HEK293 (cell line): ENCODE measurements at regions not wholly inside any gene's neighbourhood (a gene's known extent, or its start where the extent isn't known, plus 50 kb on each side); places are given as distances from the start of the nearest gene placed in this dataset.

ENCODE experiments used
- CTCF ChIA-PET: fragments of 350-600 bp; formaldehyde crosslinking; extraction: SDS; loops from one replicate; lab custom pipeline; 2021; ENCODE audit warnings: antibody characterized with exemption; lab: Yijun Ruan, JAX
- POLR2A ChIA-PET: fragments of 300-600 bp; formaldehyde crosslinking; extraction: SDS; loops from one replicate; lab custom pipeline; 2020; ENCODE audit warnings: antibody characterized with exemption, inconsistent platforms; lab: Yijun Ruan, JAX
- H3K27ac ChIP-seq: fragments of 200-500 bp; sonication (Bioruptor generic); 2 replicates; pipeline ENCODE4 v1.5.1; 2014; ENCODE audit warnings: low read depth, low read length, control low read depth, inconsistent platforms; ENCODE audit errors: extremely low read depth
- H3K36me3 ChIP-seq, 2 experiments: fragments of 200-500 bp in 1 of 2; sonication (Bioruptor generic) in 1 of 2; 1 replicate in 1 of 2; 2 replicates in 1 of 2; pipeline ENCODE4 v1.5.1; 2014 to 2017; ENCODE audit warnings: inconsistent platforms in 2 of 2, low read length in 2 of 2; ENCODE audit not compliant: control insufficient read depth in 2 of 2, insufficient read depth in 1 of 2
- H3K4me1 ChIP-seq: fragments of 200-500 bp; sonication (Bioruptor generic); 2 replicates; pipeline ENCODE4 v1.5.1; 2014; ENCODE audit warnings: mild to moderate bottlenecking, low read length, inconsistent platforms; ENCODE audit not compliant: control insufficient read depth, insufficient read depth
- H3K4me3 ChIP-seq: 2 replicates; pipeline ENCODE4 v1.5.1; 2011; ENCODE audit warnings: low read depth, mild to moderate bottlenecking, control low read depth, low read length, moderate library complexity
- H3K9me3 ChIP-seq: fragments of 200-500 bp; sonication (Bioruptor generic); 2 replicates; pipeline ENCODE4 v1.5.1; 2014; ENCODE audit warnings: low read depth, low read length, inconsistent platforms; ENCODE audit not compliant: control insufficient read depth, insufficient read depth
- GLI2 ChIP-seq: fragments of 450-650 bp; formaldehyde crosslinking; IDR thresholded peaks from 2 replicates; pipeline ENCODE4; 2017; ENCODE audit warnings: missing biosample characterization, missing genetic modification characterization, low read depth, borderline replicate concordance
- HOXA7 ChIP-seq: sonication (generic); formaldehyde crosslinking; IDR thresholded peaks from 2 replicates; pipeline ENCODE4 v1.8.1; 2022; ENCODE audit warnings: missing genetic modification reagents, borderline replicate concordance
- ZFP3 ChIP-seq: fragments of 450-650 bp; formaldehyde crosslinking; IDR thresholded peaks from 2 replicates; pipeline ENCODE4 v1.5.1; 2016; ENCODE audit warnings: low read depth, missing biosample characterization, missing genetic modification characterization
- ZFP37 ChIP-seq: fragments of 450-650 bp; formaldehyde crosslinking; IDR thresholded peaks from 2 replicates; pipeline ENCODE4 v1.5.1; 2016; ENCODE audit warnings: missing biosample characterization, missing genetic modification characterization
- ZNF10 ChIP-seq: fragments of 450-650 bp; formaldehyde crosslinking; IDR thresholded peaks from 2 replicates; pipeline ENCODE4 v1.5.1; 2017; ENCODE audit warnings: missing biosample characterization, missing genetic modification characterization
- ZNF138 ChIP-seq: fragments of 450-650 bp; formaldehyde crosslinking; IDR thresholded peaks from 2 replicates; pipeline ENCODE4 v1.5.1; 2016; ENCODE audit warnings: missing biosample characterization, missing genetic modification characterization, borderline replicate concordance
- ZNF155 ChIP-seq: fragments of 450-650 bp; formaldehyde crosslinking; IDR thresholded peaks from 2 replicates; pipeline ENCODE4 v1.5.1; 2016; ENCODE audit warnings: missing biosample characterization, missing genetic modification characterization
- ZNF274 ChIP-seq, 2 experiments: fragments of 200-500 bp in 1 of 2; fragments of 450-650 bp in 1 of 2; sonication (Bioruptor generic) in 1 of 2; formaldehyde crosslinking in 1 of 2; IDR thresholded peaks; 2 replicates each; pipeline versions ENCODE4 v1.5.1 to v1.6.1; 2014 to 2016; ENCODE audit warnings: borderline replicate concordance in 1 of 2, inconsistent platforms in 1 of 2, low read length in 1 of 2, missing biosample characterization in 1 of 2, missing genetic modification characterization in 1 of 2
- ZNF324 ChIP-seq: fragments of 450-650 bp; formaldehyde crosslinking; IDR thresholded peaks from 2 replicates; pipeline ENCODE4 v1.5.1; 2016; ENCODE audit warnings: missing biosample characterization, missing genetic modification characterization
- ZNF354C ChIP-seq: fragments of 450-650 bp; formaldehyde crosslinking; IDR thresholded peaks from 2 replicates; pipeline ENCODE4 v1.5.1; 2016; ENCODE audit warnings: missing biosample characterization, missing genetic modification characterization, low read depth, borderline replicate concordance
- ZNF366 ChIP-seq: fragments of 450-650 bp; formaldehyde crosslinking; conservative IDR thresholded peaks from 2 replicates; pipeline ENCODE4 v1.5.1; 2016; ENCODE audit warnings: missing biosample characterization, missing genetic modification characterization
- ZNF48 ChIP-seq: fragments of 450-650 bp; formaldehyde crosslinking; IDR thresholded peaks from 2 replicates; pipeline ENCODE4 v1.5.1; 2016; ENCODE audit warnings: missing biosample characterization, missing genetic modification characterization
- ZNF548 ChIP-seq: fragments of 450-650 bp; formaldehyde crosslinking; IDR thresholded peaks from 2 replicates; pipeline ENCODE4 v1.5.1; 2016; ENCODE audit warnings: missing biosample characterization, missing genetic modification characterization
- ZNF621 ChIP-seq: fragments of 450-650 bp; formaldehyde crosslinking; IDR thresholded peaks from 2 replicates; pipeline ENCODE4 v1.5.1; 2017; ENCODE audit warnings: missing biosample characterization, missing genetic modification characterization
- ZSCAN16 ChIP-seq: fragments of 450-650 bp; formaldehyde crosslinking; IDR thresholded peaks from 2 replicates; pipeline ENCODE4 v1.5.1; 2016; ENCODE audit warnings: missing biosample characterization, missing genetic modification characterization
- TF ChIP-seq, protein P1 (sequence below): fragments of 450-650 bp; formaldehyde crosslinking; IDR thresholded peaks from 2 replicates; pipeline ENCODE4 v1.5.1; 2016; ENCODE audit warnings: missing biosample characterization, missing genetic modification characterization
- TF ChIP-seq, protein P2 (sequence below): fragments of 450-650 bp; formaldehyde crosslinking; IDR thresholded peaks from 2 replicates; pipeline ENCODE4 v1.5.1; 2017; ENCODE audit warnings: missing biosample characterization, mild to moderate bottlenecking, missing genetic modification characterization, moderate library complexity
- TF ChIP-seq, protein P3 (sequence below): fragments of 450-650 bp; formaldehyde crosslinking; conservative IDR thresholded peaks from 2 replicates; pipeline ENCODE4 v1.5.1; 2016; ENCODE audit warnings: low read depth, missing biosample characterization, missing genetic modification characterization
- TF ChIP-seq, protein P4 (sequence below): fragments of 450-650 bp; formaldehyde crosslinking; IDR thresholded peaks from 2 replicates; pipeline ENCODE4 v1.5.1; 2016; ENCODE audit warnings: missing biosample characterization, missing genetic modification characterization
- TF ChIP-seq, protein P5 (sequence below): fragments of 450-650 bp; formaldehyde crosslinking; IDR thresholded peaks from 2 replicates; pipeline ENCODE4 v1.5.1; 2017; ENCODE audit warnings: missing biosample characterization, missing genetic modification characterization

DNA sequence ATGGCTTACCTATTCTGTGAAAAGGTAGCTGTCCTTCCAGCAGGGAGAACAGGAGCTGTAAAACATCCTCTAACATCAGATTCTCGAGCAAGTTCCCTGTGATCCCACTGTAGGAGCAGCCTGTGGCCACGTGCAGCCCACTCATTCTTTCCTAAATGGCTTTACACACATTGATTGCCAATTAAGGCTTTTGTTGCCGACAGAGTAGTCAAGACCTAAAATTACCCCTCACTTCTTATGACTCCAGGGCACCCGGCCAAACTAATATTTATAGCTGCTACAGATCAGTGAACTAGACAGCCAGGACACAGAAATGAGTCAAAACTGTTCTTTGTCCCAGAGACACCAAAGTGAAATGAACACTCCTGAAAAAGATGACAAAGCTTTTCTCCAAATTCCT is 832.1 kb downstream of the SORCS3 start:
- POLR2A ChIA-PET = no interaction called here
- CTCF ChIA-PET = no interaction called here

DNA sequence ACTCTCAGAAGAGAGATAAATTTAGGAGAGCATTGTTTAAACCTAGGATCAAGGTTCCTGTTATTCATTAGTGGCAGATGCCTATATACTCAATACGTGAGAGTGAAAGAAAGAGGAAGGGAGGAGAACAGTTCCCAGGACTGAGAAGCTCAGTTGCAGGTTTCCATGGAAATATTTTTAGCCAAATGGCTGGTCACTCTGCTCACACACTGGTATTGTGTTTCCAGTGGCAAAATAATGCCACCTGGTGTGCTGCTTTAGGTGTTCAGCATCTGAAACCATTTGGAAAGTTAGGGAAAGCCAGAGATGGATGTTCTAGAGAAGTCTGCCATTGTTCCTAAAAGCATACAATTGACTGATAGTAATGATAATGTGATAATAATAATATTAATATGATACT is 827.7 kb downstream of the SORCS3 start:
- CTCF ChIA-PET = no interaction called here
- no peaks in the 10 kb centered on the region for H3K9me3 ChIP-seq
- no peaks in the 10 kb centered on the region for H3K36me3 ChIP-seq
- H3K4me3 ChIP-seq = no peak overlapping the region
- no peak overlapping the region for H3K27ac ChIP-seq
- H3K4me1 ChIP-seq = no peaks in the 10 kb centered on the region
- TF ChIP-seq ZSCAN16 (tag by site-specific recombination) (no peak), HOXA7 (CRISPR knock-in tag) (no peak), ZNF138 (tag by site-specific recombination) (no peak), ZNF48 (no peak), ZFP37 (tag by site-specific recombination) (no peak), ZNF354C (no peak), ZNF366 (no peak), ZNF155 (tag by site-specific recombination) (no peak), ZFP3 (tag by site-specific recombination) (no peak), ZNF324 (tag by site-specific recombination) (no peak), ZNF621 (tag by site-specific recombination) (no peak), GLI2 (tag by site-specific recombination) (no peak), ZNF548 (tag by site-specific recombination) (no peak), ZNF274 (IDR thresholded peaks at IDR 0.05; ENCODE audit: low read length) (no peak), ZNF274 (tag by site-specific recombination; IDR thresholded peaks at IDR 0.05; ENCODE audit: borderline replicate concordance) (no peak)
- TF ChIP-seq, protein P1, sequence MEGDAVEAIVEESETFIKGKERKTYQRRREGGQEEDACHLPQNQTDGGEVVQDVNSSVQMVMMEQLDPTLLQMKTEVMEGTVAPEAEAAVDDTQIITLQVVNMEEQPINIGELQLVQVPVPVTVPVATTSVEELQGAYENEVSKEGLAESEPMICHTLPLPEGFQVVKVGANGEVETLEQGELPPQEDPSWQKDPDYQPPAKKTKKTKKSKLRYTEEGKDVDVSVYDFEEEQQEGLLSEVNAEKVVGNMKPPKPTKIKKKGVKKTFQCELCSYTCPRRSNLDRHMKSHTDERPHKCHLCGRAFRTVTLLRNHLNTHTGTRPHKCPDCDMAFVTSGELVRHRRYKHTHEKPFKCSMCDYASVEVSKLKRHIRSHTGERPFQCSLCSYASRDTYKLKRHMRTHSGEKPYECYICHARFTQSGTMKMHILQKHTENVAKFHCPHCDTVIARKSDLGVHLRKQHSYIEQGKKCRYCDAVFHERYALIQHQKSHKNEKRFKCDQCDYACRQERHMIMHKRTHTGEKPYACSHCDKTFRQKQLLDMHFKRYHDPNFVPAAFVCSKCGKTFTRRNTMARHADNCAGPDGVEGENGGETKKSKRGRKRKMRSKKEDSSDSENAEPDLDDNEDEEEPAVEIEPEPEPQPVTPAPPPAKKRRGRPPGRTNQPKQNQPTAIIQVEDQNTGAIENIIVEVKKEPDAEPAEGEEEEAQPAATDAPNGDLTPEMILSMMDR = no peak
- TF ChIP-seq, protein P2, sequence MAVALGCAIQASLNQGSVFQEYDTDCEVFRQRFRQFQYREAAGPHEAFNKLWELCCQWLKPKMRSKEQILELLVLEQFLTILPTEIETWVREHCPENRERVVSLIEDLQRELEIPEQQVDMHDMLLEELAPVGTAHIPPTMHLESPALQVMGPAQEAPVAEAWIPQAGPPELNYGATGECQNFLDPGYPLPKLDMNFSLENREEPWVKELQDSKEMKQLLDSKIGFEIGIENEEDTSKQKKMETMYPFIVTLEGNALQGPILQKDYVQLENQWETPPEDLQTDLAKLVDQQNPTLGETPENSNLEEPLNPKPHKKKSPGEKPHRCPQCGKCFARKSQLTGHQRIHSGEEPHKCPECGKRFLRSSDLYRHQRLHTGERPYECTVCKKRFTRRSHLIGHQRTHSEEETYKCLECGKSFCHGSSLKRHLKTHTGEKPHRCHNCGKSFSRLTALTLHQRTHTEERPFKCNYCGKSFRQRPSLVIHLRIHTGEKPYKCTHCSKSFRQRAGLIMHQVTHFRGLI (tag by site-specific recombination) = no peak
- TF ChIP-seq, protein P3, sequence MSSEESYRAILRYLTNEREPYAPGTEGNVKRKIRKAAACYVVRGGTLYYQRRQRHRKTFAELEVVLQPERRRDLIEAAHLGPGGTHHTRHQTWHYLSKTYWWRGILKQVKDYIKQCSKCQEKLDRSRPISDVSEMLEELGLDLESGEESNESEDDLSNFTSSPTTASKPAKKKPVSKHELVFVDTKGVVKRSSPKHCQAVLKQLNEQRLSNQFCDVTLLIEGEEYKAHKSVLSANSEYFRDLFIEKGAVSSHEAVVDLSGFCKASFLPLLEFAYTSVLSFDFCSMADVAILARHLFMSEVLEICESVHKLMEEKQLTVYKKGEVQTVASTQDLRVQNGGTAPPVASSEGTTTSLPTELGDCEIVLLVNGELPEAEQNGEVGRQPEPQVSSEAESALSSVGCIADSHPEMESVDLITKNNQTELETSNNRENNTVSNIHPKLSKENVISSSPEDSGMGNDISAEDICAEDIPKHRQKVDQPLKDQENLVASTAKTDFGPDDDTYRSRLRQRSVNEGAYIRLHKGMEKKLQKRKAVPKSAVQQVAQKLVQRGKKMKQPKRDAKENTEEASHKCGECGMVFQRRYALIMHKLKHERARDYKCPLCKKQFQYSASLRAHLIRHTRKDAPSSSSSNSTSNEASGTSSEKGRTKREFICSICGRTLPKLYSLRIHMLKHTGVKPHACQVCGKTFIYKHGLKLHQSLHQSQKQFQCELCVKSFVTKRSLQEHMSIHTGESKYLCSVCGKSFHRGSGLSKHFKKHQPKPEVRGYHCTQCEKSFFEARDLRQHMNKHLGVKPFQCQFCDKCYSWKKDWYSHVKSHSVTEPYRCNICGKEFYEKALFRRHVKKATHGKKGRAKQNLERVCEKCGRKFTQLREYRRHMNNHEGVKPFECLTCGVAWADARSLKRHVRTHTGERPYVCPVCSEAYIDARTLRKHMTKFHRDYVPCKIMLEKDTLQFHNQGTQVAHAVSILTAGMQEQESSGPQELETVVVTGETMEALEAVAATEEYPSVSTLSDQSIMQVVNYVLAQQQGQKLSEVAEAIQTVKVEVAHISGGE (tag by site-specific recombination) = no peak
- TF ChIP-seq, protein P4, sequence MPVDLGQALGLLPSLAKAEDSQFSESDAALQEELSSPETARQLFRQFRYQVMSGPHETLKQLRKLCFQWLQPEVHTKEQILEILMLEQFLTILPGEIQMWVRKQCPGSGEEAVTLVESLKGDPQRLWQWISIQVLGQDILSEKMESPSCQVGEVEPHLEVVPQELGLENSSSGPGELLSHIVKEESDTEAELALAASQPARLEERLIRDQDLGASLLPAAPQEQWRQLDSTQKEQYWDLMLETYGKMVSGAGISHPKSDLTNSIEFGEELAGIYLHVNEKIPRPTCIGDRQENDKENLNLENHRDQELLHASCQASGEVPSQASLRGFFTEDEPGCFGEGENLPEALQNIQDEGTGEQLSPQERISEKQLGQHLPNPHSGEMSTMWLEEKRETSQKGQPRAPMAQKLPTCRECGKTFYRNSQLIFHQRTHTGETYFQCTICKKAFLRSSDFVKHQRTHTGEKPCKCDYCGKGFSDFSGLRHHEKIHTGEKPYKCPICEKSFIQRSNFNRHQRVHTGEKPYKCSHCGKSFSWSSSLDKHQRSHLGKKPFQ = no peak
- TF ChIP-seq, protein P5, sequence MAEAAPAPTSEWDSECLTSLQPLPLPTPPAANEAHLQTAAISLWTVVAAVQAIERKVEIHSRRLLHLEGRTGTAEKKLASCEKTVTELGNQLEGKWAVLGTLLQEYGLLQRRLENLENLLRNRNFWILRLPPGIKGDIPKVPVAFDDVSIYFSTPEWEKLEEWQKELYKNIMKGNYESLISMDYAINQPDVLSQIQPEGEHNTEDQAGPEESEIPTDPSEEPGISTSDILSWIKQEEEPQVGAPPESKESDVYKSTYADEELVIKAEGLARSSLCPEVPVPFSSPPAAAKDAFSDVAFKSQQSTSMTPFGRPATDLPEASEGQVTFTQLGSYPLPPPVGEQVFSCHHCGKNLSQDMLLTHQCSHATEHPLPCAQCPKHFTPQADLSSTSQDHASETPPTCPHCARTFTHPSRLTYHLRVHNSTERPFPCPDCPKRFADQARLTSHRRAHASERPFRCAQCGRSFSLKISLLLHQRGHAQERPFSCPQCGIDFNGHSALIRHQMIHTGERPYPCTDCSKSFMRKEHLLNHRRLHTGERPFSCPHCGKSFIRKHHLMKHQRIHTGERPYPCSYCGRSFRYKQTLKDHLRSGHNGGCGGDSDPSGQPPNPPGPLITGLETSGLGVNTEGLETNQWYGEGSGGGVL = no peak
- TF ChIP-seq, all 188 proteins: peak for 0
- POLR2A ChIA-PET = no interaction called here

More for the DNA sequence above, 832.1 kb downstream of the SORCS3 start:
- Histone ChIP-seq H3K4me1 (no peaks in the 10 kb centered on the region), H3K27ac (no peak overlapping the region), H3K9me3 (no peaks in the 10 kb centered on the region), H3K36me3 (no peaks in the 10 kb centered on the region), H3K4me3 (no peak overlapping the region)
- no peak for TF ChIP-seq ZNF10
